ENCODE measurements at regions not wholly inside any gene's neighbourhood (a gene's known extent, or its start where the extent isn't known, plus 50 kb on each side); places are given as distances from the start of the nearest gene placed in this dataset.
"Not testable (repeated sequence)": the region's sequence is repeated elsewhere in the genome, so short reads cannot be mapped to it uniquely, and the experiment has no call there.

GRCh38 chr20:54922096-54922495, 446.7 kb downstream of the DOK5 start:
- no peak for DNase-seq (ENCODE audit: low read depth)
- no peak for TF ChIP-seq CTCF (IDR thresholded peaks at IDR 0.05; ENCODE audit: low read length, missing control alignments)
- no peak overlapping the region for H3K4me3 ChIP-seq (replicated peaks; ENCODE audit: low read depth, low read length)

GRCh38 chr20:54920491-54920890, 445.1 kb downstream of the DOK5 start:
- TF ChIP-seq CTCF (IDR thresholded peaks at IDR 0.05; ENCODE audit: low read length, missing control alignments), result no peak
- no peak for DNase-seq (ENCODE audit: low read depth)
- H3K4me3 ChIP-seq (replicated peaks; ENCODE audit: low read depth, low read length), result no peak overlapping the region

GRCh38 chr20:54918993-54919392, 443.6 kb downstream of the DOK5 start:
- DNase-seq (ENCODE audit: low read depth); H3K4me3 ChIP-seq (replicated peaks; ENCODE audit: low read depth, low read length): not testable (repeated sequence)

GRCh38 chr20:54914995-54915394, 439.6 kb downstream of the DOK5 start:
- DNase-seq (ENCODE audit: low read depth), result no peak
- no peak overlapping the region for H3K4me3 ChIP-seq (replicated peaks; ENCODE audit: low read depth, low read length)
- TF ChIP-seq CTCF (IDR thresholded peaks at IDR 0.05; ENCODE audit: low read length, missing control alignments), result no peak

- TF ChIP-seq CTCF (IDR thresholded peaks at IDR 0.05; ENCODE audit: low read length, missing control alignments), result no peak
- H3K4me3 ChIP-seq (replicated peaks; ENCODE audit: low read depth, low read length), result no peak overlapping the region
- no peak for DNase-seq (ENCODE audit: low read depth)
Measured at GRCh38 chr20:54909702-54910101, 434.3 kb downstream of the DOK5 start.

GRCh38 chr20:54906134-54906533, 430.7 kb downstream of the DOK5 start:
- not testable (repeated sequence) for DNase-seq (ENCODE audit: low read depth)

GRCh38 chr20:54897787-54898186, 422.4 kb downstream of the DOK5 start:
- no peak for DNase-seq (ENCODE audit: low read depth)
- H3K4me3 ChIP-seq (replicated peaks; ENCODE audit: low read depth, low read length), result no peak overlapping the region
- no peak for TF ChIP-seq CTCF (IDR thresholded peaks at IDR 0.05; ENCODE audit: low read length, missing control alignments)

More at GRCh38 chr20:54906134-54906533, 430.7 kb downstream of the DOK5 start:
- H3K4me3 ChIP-seq (replicated peaks; ENCODE audit: low read depth, low read length), result not testable (repeated sequence)

- DNase-seq (ENCODE audit: low read depth), result no peak
- no peak overlapping the region for H3K4me3 ChIP-seq (replicated peaks; ENCODE audit: low read depth, low read length)
- TF ChIP-seq CTCF (IDR thresholded peaks at IDR 0.05; ENCODE audit: low read length, missing control alignments), result no peak
Measured at GRCh38 chr20:54891907-54892306, 416.5 kb downstream of the DOK5 start.
